ENCODE measurements at regions not wholly inside any gene's neighbourhood (a gene's known extent, or its start where the extent isn't known, plus 50 kb on each side); places are given as distances from the start of the nearest gene placed in this dataset.
"Not testable (repeated sequence)": the region's sequence is repeated elsewhere in the genome, so short reads cannot be mapped to it uniquely, and the experiment has no call there.

DNA sequence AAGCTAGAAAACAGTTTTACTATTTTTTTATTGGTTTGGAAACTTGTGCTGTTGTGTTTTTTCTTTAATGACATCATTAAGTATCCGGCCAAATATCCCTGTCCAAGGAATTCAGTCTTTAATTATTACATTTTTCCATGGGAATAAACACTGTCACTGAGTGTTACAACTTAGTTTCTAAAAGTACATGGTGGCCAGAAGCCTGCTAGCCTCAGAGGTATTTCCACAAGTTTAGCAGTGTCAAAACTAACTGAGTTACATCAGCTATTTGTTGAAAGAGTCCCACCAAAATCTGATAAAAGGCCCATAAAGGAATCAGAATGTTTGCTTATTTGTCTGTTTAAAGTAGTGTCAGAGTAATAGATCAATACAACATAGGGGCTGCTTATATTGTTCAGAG, 331.6 kb downstream of the GOLGA6L6 start:
- TF ChIP-seq, protein P1, sequence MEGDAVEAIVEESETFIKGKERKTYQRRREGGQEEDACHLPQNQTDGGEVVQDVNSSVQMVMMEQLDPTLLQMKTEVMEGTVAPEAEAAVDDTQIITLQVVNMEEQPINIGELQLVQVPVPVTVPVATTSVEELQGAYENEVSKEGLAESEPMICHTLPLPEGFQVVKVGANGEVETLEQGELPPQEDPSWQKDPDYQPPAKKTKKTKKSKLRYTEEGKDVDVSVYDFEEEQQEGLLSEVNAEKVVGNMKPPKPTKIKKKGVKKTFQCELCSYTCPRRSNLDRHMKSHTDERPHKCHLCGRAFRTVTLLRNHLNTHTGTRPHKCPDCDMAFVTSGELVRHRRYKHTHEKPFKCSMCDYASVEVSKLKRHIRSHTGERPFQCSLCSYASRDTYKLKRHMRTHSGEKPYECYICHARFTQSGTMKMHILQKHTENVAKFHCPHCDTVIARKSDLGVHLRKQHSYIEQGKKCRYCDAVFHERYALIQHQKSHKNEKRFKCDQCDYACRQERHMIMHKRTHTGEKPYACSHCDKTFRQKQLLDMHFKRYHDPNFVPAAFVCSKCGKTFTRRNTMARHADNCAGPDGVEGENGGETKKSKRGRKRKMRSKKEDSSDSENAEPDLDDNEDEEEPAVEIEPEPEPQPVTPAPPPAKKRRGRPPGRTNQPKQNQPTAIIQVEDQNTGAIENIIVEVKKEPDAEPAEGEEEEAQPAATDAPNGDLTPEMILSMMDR (IDR thresholded peaks at IDR 0.05): not testable (repeated sequence)
- TF ChIP-seq SIN3A (IDR thresholded peaks at IDR 0.05; ENCODE audit: borderline replicate concordance, insufficient read depth, low read depth, low read length): not testable (repeated sequence)

Data from Panc1 (cell line).